ENCODE measurements at regions not wholly inside any gene's neighbourhood (a gene's known extent, or its start where the extent isn't known, plus 50 kb on each side); places are given as distances from the start of the nearest gene placed in this dataset.
"Not testable (repeated sequence)": the region's sequence is repeated elsewhere in the genome, so short reads cannot be mapped to it uniquely, and the experiment has no call there.

GRCh38 chr5:153939101-153939500, 99.6 kb downstream of the FAM114A2 start:
- DNase-seq = peak in 20 of 56 donors; percentile 3 to 66 (median 25)

GRCh38 chr5:153938191-153938842, 100.4 kb downstream of the FAM114A2 start:
- no peak for DNase-seq

- no peak for DNase-seq
Measured at GRCh38 chr5:153937661-153938060, 101.0 kb downstream of the FAM114A2 start.

DNA sequence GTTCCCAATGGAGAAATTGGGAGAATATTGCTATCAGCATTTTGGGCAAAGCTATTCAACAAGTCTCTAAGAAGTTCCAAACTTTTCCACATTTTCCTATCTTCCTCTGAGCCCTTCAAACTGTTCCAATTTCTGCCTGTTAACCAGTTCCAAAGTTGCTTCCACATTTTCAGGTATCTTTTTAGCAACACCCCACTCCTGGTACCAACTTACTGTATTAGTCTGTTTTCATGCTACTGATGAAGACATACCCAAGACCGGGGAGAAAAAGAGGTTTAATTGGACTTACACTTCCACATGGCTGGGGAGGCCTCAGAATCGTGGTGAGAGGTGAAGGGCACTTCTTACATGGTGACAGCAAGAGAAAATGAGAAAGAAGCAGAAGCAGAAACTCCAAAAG, 103.6 kb downstream of the FAM114A2 start:
- DNase-seq = not testable (repeated sequence)

- DNase-seq = no peak
Measured at GRCh38 chr5:153926201-153926600, 112.5 kb downstream of the FAM114A2 start.

GRCh38 chr5:153919161-153919560, 119.5 kb downstream of the FAM114A2 start:
- no peak for DNase-seq

- DNase-seq = no peak
Measured at GRCh38 chr5:153907170-153907775, 131.4 kb downstream of the FAM114A2 start.

- DNase-seq = no peak
Measured at GRCh38 chr5:153905219-153905618, 133.5 kb downstream of the FAM114A2 start.

DNA sequence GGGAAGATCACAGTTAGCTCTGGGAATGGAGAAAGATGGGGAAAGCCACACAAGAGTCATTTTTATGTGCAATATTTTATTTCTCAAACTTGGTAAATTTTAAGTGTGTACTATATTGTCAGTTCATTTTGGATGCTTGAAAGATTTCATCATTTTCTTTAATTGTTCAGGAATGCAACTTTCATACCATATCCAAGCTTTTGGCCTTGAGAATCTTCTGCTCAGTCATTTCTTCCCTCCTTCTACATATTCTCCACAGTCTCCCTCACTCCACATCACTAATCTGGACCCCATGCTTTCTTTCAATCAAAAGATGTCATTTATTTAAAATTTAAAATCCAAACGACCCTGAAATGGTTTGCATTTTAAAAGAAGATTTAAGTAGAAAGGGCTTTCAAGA, 135.4 kb downstream of the FAM114A2 start:
- no peak for DNase-seq

- DNase-seq = no peak
Measured at GRCh38 chr5:153902016-153902415, 136.7 kb downstream of the FAM114A2 start.

DNA sequence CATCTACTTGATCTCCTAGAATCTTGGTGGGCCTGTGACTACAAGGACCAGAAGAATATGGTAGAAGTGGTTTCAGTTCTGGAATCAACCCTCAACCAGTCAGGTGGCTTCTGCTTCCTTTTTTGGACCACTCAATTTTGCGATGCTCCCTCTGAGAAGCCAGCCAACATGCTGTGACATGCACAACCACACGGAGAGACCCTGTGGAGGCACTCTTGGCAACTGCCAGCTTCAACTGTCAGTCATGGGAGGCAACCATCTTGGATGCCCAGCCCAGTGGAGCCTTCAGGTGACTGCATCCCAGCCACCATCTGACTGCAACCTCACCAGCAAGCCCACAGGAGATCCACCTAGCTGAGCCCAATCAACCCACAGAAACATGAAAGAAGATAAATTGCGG, 137.3 kb downstream of the FAM114A2 start:
- DNase-seq = no peak

DNA sequence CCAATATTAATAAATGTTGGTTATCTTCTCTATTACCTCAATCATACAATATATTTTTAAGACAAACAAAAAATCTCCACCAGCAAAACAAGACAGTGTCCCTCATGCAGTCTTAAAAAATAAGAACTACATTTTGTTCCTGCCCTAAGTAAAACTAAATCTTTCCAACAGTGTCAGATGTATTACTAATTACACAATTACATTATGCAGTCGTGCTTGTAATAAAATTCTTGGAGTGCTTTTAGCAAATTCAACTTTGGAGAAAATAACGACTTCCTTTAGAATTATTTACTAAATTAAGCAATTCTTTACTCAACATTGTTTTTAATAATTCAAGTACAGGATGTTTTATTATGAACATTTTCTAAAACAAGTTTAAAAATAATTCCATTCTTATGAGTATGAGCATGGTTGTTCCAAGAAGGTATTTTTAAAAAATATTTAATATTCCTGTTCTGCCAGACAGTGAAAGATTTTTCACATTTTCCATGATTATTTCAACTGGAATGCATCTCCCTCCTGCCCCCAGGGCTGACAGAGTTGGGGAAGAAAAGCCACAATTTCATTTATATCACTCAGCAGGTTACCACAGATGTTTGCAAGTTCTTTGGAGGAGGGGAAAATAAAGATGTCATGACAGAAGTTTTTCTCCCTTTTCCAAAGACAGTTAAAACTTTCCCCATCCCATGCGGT, 137.9 kb downstream of the FAM114A2 start:
- DNase-seq = no peak

- DNase-seq = no peak
Measured at GRCh38 chr5:153899746-153900145, 139.0 kb downstream of the FAM114A2 start.

- peak in 1 of 56 donors; percentile 1 for DNase-seq
Measured at GRCh38 chr5:153896701-153897100, 142.0 kb downstream of the FAM114A2 start.

- DNase-seq = no peak
Measured at GRCh38 chr5:153896117-153896516, 142.6 kb downstream of the FAM114A2 start.

GRCh38 chr5:153895266-153895665, 143.4 kb downstream of the FAM114A2 start:
- no peak for DNase-seq

- DNase-seq = no peak
Measured at GRCh38 chr5:153893817-153894216, 144.9 kb downstream of the FAM114A2 start.

GRCh38 chr5:153891394-153891793, 147.3 kb downstream of the FAM114A2 start:
- DNase-seq = no peak

DNA sequence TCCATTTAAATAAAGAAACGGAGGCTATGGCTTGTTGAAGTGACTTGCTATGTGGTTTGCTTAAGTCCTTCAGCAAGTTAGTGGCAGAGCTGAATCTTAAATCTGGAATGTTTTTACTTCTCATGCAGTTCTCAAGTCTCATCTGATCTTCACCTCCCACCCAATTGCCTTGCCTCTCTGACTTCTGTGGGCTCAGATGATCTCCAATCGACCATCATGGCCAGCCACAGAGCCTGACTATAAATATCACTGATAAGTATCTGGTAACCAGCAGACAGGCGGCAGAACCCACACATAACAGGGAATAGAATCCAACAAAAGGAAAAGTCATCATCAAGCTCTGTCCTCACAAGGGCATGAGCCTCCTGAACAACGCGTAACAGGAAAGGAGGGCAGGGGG, 149.9 kb downstream of the FAM114A2 start:
- DNase-seq = no peak

GRCh38 chr5:153885141-153885540, 153.6 kb downstream of the FAM114A2 start:
- peak in 1 of 56 donors; percentile 4 for DNase-seq

DNA sequence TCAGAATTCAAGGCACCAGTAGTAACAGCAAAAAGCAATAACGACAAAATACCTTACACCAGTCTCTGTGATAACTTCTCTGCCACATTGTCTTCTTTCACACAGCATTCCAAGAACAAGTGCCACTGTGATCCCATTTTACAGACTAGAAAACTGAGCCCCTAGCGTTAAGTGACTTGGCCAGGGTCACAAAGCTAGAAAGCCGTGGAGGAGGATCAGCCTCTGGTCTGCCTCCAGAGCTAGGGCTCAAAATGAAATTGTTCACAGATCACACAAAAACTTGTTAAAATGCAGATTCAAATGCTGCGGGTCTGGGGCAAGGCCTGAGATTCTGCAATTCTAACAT, 154.1 kb downstream of the FAM114A2 start:
- DNase-seq = no peak

- no peak for DNase-seq
Measured at GRCh38 chr5:153883854-153884611, 154.7 kb downstream of the FAM114A2 start.
